Osteocyte (in vitro differentiated cells): ENCODE measurements at regions not wholly inside any gene's neighbourhood (a gene's known extent, or its start where the extent isn't known, plus 50 kb on each side); places are given as distances from the start of the nearest gene placed in this dataset.

ENCODE experiments used
- DNase-seq: peaks from one replicate; pipeline ENCODE4 v3.0.0; 2021; ENCODE audit warnings: mixed read lengths; ENCODE audit not compliant: unreplicated experiment; ENCODE audit errors: extremely low spot score
- H3K27ac Mint-ChIP-seq: one replicate; pipeline ENCODE4 v1.8.0; 2021; ENCODE audit warnings: mild to moderate bottlenecking, mixed read lengths; ENCODE audit not compliant: unreplicated experiment
- H3K27me3 Mint-ChIP-seq: one replicate; pipeline ENCODE4 v1.8.0; 2021; ENCODE audit warnings: mixed read lengths; ENCODE audit not compliant: unreplicated experiment
- H3K36me3 Mint-ChIP-seq: one replicate; pipeline ENCODE4 v1.8.0; 2021; ENCODE audit warnings: mixed read lengths; ENCODE audit not compliant: unreplicated experiment
- H3K4me1 Mint-ChIP-seq: one replicate; pipeline ENCODE4 v1.8.0; 2021; ENCODE audit warnings: mixed read lengths; ENCODE audit not compliant: unreplicated experiment
- H3K4me3 Mint-ChIP-seq: one replicate; pipeline ENCODE4 v1.8.0; 2021; ENCODE audit warnings: mild to moderate bottlenecking, moderate library complexity, mixed read lengths; ENCODE audit not compliant: unreplicated experiment
- H3K9me3 Mint-ChIP-seq: one replicate; pipeline ENCODE4 v1.8.0; 2021; ENCODE audit warnings: mixed read lengths; ENCODE audit not compliant: unreplicated experiment
- TF ChIP-seq, protein P1 (sequence below): fragments of 200-600 bp; sonication (generic); IDR thresholded peaks from 2 replicates; pipeline ENCODE4 v1.5.0; 2021; ENCODE audit warnings: antibody characterized with exemption, mild to moderate bottlenecking, moderate library complexity

DNA sequence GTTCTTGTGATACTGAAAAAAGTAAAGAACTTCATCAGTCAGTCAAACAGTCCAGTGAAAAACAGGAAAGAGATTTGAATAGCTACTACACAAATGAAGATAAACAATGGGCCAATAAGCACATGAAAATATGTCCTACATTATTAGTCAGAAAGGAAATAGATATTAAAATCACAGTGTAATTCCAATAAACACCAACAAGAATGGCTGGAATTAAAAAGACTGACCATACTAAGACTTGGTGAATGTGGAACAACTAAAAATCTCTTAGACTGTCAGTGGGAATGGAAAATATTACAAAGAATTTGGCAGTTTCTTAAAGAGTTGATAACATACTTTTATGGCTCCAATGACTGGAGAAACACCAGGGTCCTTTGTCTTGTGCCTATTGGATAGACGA lies 241.8 kb upstream of the USP24 start:
- Mint-ChIP-seq H3K4me1 (no peaks in the 10 kb centered on the region), H3K9me3 (peaks cover 14% of the 10 kb centered on the region), H3K27ac (no peak overlapping the region), H3K4me3 (no peak overlapping the region), H3K27me3 (no peaks in the 10 kb centered on the region), H3K36me3 (peaks cover 7% of the 10 kb centered on the region)
- DNase-seq = no peak
- TF ChIP-seq, protein P1, sequence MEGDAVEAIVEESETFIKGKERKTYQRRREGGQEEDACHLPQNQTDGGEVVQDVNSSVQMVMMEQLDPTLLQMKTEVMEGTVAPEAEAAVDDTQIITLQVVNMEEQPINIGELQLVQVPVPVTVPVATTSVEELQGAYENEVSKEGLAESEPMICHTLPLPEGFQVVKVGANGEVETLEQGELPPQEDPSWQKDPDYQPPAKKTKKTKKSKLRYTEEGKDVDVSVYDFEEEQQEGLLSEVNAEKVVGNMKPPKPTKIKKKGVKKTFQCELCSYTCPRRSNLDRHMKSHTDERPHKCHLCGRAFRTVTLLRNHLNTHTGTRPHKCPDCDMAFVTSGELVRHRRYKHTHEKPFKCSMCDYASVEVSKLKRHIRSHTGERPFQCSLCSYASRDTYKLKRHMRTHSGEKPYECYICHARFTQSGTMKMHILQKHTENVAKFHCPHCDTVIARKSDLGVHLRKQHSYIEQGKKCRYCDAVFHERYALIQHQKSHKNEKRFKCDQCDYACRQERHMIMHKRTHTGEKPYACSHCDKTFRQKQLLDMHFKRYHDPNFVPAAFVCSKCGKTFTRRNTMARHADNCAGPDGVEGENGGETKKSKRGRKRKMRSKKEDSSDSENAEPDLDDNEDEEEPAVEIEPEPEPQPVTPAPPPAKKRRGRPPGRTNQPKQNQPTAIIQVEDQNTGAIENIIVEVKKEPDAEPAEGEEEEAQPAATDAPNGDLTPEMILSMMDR = no peak

DNA sequence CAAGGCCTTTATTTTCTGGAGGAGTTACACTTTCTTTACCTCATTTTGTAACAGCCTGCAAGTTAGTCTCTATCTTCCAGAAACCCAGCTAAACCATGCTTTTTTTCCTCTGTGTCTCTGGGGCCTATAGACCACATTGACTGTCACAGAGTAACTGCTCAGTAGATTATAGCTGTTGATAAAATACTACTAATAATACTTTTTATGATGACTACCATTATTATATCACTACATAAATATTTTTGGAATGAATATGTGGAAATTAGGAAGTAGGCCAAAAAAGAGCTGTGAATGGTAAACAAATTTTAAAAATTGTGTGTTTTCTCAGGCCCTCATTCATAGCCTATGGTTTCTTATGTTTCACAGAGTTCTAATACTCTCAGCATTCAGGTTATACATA lies 233.1 kb upstream of the USP24 start:
- Mint-ChIP-seq H3K36me3 (no peaks in the 10 kb centered on the region), H3K27me3 (no peaks in the 10 kb centered on the region), H3K27ac (no peak overlapping the region), H3K4me3 (no peak overlapping the region), H3K4me1 (peaks cover 29% of the 10 kb centered on the region), H3K9me3 (peaks cover 8% of the 10 kb centered on the region)
- no peak for DNase-seq
- TF ChIP-seq, protein P1 = no peak

DNA sequence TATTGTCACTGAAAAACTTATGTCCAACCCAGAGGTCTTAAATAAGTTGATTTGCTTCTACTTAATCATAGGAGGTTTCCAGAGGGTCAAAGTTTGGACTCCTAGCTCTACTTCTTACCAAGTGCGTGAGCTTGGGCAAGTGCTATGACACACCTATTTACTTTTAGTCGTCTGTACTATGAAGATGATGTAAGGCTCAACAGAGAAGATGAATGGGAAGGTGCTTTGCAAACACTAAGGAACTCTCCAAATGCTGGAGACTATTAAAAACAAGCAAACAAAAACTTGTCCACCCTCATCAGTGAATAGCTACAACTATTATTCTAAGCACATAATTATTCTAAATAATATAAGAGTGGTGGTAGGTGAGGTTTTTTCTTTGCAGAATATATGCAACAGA lies 232.3 kb upstream of the USP24 start:
- DNase-seq = no peak
- TF ChIP-seq, protein P1 = no peak
- H3K27ac Mint-ChIP-seq = no peak overlapping the region
- H3K4me1 Mint-ChIP-seq = peaks cover 35% of the 10 kb centered on the region
- peaks cover 8% of the 10 kb centered on the region for H3K9me3 Mint-ChIP-seq
- no peaks in the 10 kb centered on the region for H3K36me3 Mint-ChIP-seq
- H3K4me3 Mint-ChIP-seq = no peak overlapping the region
- no peaks in the 10 kb centered on the region for H3K27me3 Mint-ChIP-seq

DNA sequence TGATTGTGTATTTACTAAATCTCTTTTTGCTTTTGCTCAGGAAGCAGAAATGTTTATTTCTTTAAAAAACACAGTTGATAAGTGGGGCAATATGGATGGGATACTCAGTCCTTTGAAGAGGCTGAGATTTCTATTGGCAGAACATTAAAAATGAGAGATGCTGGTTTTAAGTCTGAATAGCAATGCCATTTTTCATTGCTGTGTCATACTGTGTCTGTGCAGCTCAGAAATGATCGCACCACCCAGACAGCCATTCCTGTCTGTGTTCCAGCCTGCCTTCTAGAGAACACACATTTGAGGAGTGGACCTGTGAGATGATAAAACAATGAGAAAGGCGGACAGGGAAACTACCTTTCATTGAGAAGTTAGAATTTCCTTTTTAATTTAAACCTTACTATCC lies 231.2 kb upstream of the USP24 start:
- TF ChIP-seq, protein P1 = no peak
- peaks cover 45% of the 10 kb centered on the region for H3K4me1 Mint-ChIP-seq
- DNase-seq = no peak
- H3K4me3 Mint-ChIP-seq = no peak overlapping the region
- H3K27me3 Mint-ChIP-seq = no peaks in the 10 kb centered on the region
- peaks cover 8% of the 10 kb centered on the region for H3K9me3 Mint-ChIP-seq
- H3K27ac Mint-ChIP-seq = no peak overlapping the region
- no peaks in the 10 kb centered on the region for H3K36me3 Mint-ChIP-seq

DNA sequence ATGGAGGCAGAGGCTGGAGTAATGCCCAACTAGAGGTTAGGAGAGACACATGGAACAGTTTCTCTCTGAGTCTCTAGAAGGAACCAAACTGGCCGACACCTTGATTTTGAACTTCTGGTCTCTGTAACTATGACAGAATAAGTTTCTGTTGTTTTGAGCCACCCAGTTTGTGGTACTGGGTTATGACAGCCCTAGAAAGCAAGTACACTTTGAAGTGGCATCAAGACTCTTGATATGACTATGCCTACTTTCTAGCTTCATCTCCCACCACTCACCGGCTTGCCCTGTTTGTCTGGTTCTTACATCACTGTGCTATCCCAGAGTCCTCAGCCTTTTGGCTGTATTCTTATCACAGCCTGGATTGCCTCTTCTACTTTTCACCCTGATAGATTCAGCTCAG lies 230.3 kb upstream of the USP24 start:
- no peak overlapping the region for H3K4me3 Mint-ChIP-seq
- H3K27ac Mint-ChIP-seq = no peak overlapping the region
- no peak for DNase-seq
- peaks cover 1% of the 10 kb centered on the region for H3K9me3 Mint-ChIP-seq
- H3K27me3 Mint-ChIP-seq = no peaks in the 10 kb centered on the region
- H3K36me3 Mint-ChIP-seq = no peaks in the 10 kb centered on the region
- H3K4me1 Mint-ChIP-seq = peaks cover 50% of the 10 kb centered on the region
- TF ChIP-seq, protein P1 = no peak
